Ramos (cell line): ENCODE measurements at regions not wholly inside any gene's neighbourhood (a gene's known extent, or its start where the extent isn't known, plus 50 kb on each side); places are given as distances from the start of the nearest gene placed in this dataset.

ENCODE experiments used
- in situ Hi-C: fragments of 300-500 bp; cut with MboI; formaldehyde crosslinking; loops from one replicate; pipeline ENCODE4 v1.14.3; 2022; ENCODE audit warnings: low sequenced_read_pairs; ENCODE audit not compliant: unreplicated experiment

DNA sequence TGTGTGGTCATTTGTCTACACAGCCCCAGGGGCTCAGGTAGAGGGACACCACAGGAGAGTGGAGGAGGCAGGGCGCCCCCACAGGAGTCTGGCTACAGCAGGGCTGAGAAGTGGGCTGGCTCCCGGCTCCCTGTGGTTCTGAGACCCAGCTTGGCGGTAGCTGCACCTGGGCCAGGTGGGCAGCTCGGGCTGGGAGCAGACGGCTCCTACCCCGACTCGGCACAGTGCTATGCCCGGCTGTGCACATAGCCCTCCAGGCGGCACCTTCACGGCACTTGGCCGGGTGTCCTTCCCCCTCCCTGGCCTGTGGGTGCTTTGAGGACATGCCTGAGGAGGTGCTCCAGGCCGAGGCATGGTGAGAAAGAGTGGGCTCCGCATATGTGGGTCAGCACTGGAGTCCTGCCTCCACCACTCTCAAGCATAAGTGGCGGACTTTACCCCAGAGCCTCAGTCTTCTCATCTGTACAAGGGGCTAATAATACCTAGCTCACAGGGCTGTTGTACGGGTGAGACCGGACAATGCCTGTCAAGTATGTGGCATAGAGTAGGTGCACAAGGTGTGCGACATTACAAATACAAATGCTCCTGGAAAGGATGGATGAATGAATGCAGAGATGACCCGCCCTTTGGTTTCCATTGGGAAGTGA is 50.1 kb upstream of the JPH3 start:
- in situ Hi-C loops = loop anchor here (5.0 to 10.0 kb wide), 2 partner anchors 215 to 353 kb away; partner anchors contain the start of gene KLHDC4

DNA sequence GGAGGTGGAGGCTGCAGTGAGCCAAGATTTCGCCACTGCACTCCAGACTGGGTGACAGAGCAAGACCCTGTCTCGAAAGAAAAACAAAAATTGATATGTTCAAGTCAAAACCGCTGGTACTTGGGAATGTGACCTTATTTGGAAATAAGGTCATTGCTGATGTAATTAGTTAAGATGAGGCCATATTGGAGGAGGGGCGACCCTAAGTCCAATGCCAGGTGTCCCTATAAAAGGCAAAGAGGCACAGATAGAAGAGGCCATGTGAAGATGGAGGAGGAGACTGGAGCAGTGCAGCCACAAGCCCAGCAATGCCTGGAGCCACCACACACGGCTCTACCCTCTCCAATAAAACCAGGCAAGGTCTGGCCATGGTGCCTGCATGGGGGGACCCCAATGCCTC is 50.8 kb upstream of the JPH3 start:
- in situ Hi-C loops = loop anchor here (5.0 to 10.0 kb wide), 2 partner anchors 216 to 353 kb away; partner anchors contain the start of gene KLHDC4

DNA sequence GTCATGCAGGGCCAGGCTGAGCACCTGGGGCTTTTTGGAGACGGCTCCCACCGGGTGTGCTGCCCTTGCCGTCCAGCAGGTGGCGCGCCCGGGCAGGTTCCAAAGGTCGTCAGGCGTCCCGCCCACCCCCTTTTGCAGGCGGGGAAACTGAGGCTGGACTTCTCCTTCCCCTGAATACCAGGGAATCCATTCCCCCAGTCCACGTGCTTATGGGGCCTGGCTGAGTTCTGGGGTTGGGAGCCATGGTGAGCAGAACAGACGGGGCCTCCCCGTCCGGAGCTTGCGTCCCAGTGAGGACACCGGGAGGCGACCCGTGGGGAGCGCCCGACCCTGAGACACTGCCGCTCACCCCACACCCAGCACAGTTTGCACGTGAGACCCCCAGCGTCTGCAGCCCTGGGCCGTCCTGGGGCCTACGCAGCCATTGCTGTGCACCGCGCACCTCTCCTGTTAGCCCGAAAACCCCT is 51.8 kb upstream of the JPH3 start:
- in situ Hi-C loops = loop anchor here (5.0 to 10.0 kb wide), 2 partner anchors 217 to 354 kb away; partner anchors contain the start of gene KLHDC4

DNA sequence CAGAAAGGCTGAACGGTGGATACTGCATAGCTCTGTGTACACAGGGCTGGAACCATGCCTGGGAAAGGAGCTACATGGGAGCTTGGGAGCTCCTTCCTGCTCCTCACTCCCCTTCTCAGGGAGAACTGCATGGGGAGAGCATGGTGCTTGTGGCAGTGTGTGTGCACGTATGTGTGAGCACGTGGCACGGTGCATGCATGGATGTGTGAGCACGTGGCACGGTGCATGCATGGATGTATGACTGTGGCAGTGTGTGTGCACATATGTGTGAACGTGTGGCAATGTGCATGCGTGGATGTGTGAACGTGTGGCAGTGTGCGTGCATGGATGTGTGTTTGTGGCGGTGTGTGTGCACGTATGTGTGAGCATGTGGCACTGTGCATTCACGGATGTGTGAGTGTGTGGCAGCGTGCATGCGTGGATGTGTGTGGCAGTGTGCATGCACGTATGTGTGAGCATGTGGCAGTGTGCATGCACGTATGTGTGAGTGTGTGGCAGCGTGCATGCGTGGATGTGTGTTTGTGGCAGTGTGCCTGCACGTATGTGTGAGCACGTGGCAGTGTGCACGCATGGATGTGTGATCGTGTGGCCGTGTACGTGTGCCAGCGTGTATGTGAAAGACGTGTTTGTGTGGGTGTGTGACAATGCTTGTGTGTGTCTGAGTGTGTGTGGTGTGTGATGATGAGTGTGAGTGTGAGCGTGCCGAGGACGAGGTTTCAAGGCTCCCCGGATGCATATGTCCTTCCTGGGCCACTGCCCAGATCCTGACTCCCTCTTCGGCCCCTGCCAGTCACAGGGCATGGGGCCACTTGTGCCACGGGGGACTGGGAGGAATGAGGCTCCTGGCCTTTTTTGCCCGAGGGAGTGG is 52.4 kb upstream of the JPH3 start:
- in situ Hi-C loops = loop anchor here (5.0 to 10.0 kb wide), 2 partner anchors 217 to 355 kb away; partner anchors contain the start of gene KLHDC4

DNA sequence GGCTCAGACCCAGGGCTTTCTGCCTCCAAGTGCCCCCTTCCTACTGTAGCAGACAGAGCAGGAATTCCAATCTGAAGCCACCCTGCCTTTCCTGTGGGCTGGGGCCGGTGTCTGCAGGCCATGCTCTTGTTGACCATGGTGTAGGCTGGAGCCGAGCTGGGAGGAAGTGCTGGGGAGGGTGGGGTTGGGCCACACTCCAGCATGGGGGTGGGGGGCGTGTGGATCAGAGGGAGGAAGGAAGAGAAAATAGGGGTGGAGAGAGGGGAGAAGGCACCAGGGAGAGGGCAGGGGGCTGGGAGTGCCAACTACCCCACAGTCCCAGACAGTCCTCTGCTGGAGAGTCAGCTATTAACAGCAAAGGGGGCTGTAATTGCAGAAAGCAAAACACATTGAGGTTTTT is 54.3 kb upstream of the JPH3 start:
- in situ Hi-C loops = no loop called here

DNA sequence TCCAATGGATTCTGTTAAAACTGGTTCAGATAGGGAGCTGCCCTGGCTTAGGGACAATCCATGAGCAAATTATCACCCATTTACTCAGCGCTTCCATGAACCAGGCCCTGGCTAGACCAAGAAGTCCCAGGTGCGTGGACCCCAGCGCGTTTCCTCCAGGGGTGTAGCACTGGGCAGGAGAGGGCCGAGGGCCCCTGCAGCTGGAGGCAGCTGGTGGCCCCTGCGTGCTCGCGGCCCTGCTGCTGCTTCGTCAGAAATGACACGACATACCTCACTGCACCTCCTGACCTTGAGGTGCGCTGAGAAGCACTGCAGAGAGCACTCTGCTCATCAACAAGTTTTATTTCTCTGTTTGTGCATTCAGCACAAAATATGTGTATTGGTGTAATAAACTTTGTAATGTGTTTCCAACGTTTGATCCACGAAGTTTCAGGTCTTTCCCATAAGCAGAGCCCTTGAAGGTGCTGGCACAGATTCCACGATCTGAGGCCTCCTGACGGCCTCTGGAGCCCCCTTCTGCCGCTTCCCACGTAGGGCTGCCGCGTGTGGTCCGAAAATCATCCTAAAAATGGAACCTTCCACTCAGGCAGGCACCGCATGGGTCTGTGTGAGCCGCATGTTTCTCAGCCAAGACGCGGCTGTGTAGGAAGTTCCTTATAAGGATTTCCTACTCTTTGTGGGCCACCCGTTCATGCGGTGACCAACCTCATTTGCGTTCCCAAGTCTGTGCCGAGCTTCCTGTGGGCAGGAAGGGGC is 50.8 kb upstream of the ZCCHC14 start:
- in situ Hi-C loops = no loop called here

DNA sequence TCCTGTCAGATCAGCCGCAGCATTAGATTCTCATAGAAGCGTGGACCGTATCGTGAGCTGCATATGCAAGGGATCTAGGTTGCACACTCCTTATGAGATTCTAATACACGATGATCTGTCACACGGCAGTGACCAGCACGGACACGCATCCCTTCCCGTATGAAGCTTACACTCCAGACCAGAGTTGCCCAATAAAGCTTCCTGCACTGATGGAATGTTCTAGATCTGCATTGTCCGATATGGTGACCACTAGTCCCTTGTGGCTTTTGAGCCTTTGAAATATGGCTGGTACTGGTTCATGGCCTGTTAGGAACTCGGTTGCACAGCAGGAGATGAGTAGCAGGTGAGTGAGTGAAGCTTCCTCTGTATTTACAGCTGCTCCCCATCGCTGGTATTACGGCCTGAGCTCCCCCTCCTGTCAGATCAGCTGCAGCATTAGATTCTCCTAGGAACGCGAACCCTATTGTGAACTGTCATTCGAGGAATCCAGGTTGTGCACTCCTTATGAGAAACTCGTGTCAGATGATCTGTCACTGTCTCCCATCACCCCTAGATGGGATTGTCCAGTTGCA is 49.8 kb upstream of the ZCCHC14 start:
- in situ Hi-C loops = no loop called here
